ENCODE measurements at regions not wholly inside any gene's neighbourhood (a gene's known extent, or its start where the extent isn't known, plus 50 kb on each side); places are given as distances from the start of the nearest gene placed in this dataset.

DNA sequence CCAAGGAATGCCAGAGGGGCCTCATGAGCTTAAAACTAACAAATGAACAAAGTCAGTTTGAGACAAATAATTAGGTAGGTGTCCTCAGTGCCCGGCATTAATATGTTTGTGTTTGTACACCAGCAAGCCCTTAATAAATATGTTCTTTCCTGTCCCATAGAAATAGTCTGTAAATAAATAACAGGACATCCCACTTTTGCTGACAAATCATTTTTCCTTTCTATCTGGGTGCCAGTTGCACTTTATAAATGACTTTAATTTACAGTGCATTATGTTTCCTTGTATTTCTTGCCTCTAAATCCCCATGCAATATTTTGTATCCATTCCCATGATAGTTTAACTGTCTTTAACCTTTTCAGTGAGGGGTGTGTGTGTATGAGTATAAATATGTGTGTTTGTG, 170.3 kb downstream of the CBLN1 start:
- TF ChIP-seq EZH2 (optimal IDR thresholded peaks at IDR 0.05; ENCODE audit: low read depth, low read length) (no peak), EZH2phosphoT487 (IDR thresholded peaks at IDR 0.05; ENCODE audit: low read length) (no peak)
- TF ChIP-seq, protein P1, sequence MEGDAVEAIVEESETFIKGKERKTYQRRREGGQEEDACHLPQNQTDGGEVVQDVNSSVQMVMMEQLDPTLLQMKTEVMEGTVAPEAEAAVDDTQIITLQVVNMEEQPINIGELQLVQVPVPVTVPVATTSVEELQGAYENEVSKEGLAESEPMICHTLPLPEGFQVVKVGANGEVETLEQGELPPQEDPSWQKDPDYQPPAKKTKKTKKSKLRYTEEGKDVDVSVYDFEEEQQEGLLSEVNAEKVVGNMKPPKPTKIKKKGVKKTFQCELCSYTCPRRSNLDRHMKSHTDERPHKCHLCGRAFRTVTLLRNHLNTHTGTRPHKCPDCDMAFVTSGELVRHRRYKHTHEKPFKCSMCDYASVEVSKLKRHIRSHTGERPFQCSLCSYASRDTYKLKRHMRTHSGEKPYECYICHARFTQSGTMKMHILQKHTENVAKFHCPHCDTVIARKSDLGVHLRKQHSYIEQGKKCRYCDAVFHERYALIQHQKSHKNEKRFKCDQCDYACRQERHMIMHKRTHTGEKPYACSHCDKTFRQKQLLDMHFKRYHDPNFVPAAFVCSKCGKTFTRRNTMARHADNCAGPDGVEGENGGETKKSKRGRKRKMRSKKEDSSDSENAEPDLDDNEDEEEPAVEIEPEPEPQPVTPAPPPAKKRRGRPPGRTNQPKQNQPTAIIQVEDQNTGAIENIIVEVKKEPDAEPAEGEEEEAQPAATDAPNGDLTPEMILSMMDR (IDR thresholded peaks at IDR 0.05; ENCODE audit: low read length) = no peak
- no peak for DNase-seq
- H3K9ac ChIP-seq (ENCODE audit: low read length) = no peak overlapping the region
- no peak overlapping the region for H2AFZ ChIP-seq (ENCODE audit: low read length)
- no peaks in the 10 kb centered on the region for H3K36me3 ChIP-seq (replicated peaks; ENCODE audit: insufficient read depth, low read length)
- no peaks in the 10 kb centered on the region for H3K27me3 ChIP-seq (replicated peaks; ENCODE audit: insufficient read depth, low read length)
- H3K4me1 ChIP-seq (ENCODE audit: low read length) = no peaks in the 10 kb centered on the region
- H4K20me1 ChIP-seq (ENCODE audit: insufficient read depth, low read length) = no peaks in the 10 kb centered on the region
- no peak overlapping the region for H3K4me2 ChIP-seq (ENCODE audit: low read depth, low read length)
- H3K4me3 ChIP-seq (ENCODE audit: low read length) = no peak overlapping the region
- H3K9me2 ChIP-seq (replicated peaks; ENCODE audit: insufficient read depth, low read length) = no peaks in the 10 kb centered on the region
- no peaks in the 10 kb centered on the region for H3F3A ChIP-seq (ENCODE audit: insufficient read depth, low read length)
- H3K9me3 ChIP-seq (replicated peaks; ENCODE audit: insufficient read depth, low read length) = no peaks in the 10 kb centered on the region
- H3K27ac ChIP-seq (ENCODE audit: low read length) = no peak overlapping the region
- no peaks in the 10 kb centered on the region for H3K79me2 ChIP-seq (ENCODE audit: low read length)

DNA sequence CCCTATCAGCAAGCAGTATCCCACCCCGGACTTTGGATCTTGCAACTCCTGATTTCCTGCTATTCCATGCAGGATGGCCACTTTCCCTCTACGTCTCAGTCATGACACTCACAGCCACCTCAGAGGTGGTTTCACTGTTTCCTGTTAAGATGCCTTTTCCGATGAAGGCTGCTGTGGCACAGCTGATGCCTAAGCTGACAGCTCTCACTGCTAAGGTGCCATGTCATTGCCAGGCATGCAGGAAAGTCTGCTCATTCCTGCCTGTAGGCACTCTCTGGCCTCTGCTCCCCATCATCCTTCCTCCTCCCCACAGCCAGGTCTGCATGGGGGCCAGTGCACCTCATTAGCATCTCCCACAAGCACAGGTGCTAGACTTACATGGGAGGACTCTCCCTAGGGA, 173.0 kb downstream of the CBLN1 start:
- Histone ChIP-seq H3K9me2 (replicated peaks; ENCODE audit: insufficient read depth, low read length) (no peaks in the 10 kb centered on the region), H3K4me3 (ENCODE audit: low read length) (no peak overlapping the region), H3K27ac (ENCODE audit: low read length) (no peak overlapping the region), H3K36me3 (replicated peaks; ENCODE audit: insufficient read depth, low read length) (no peaks in the 10 kb centered on the region), H4K20me1 (ENCODE audit: insufficient read depth, low read length) (no peaks in the 10 kb centered on the region), H2AFZ (ENCODE audit: low read length) (no peak overlapping the region), H3K9ac (ENCODE audit: low read length) (no peak overlapping the region), H3K4me2 (ENCODE audit: low read depth, low read length) (no peak overlapping the region), H3K27me3 (replicated peaks; ENCODE audit: insufficient read depth, low read length) (no peaks in the 10 kb centered on the region), H3K79me2 (ENCODE audit: low read length) (no peaks in the 10 kb centered on the region), H3F3A (ENCODE audit: insufficient read depth, low read length) (no peaks in the 10 kb centered on the region), H3K9me3 (replicated peaks; ENCODE audit: insufficient read depth, low read length) (no peaks in the 10 kb centered on the region), H3K4me1 (ENCODE audit: low read length) (no peaks in the 10 kb centered on the region)
- no peak for TF ChIP-seq EZH2phosphoT487 (IDR thresholded peaks at IDR 0.05; ENCODE audit: low read length)
- TF ChIP-seq, protein P1 (IDR thresholded peaks at IDR 0.05; ENCODE audit: low read length) = no peak
- no peak for TF ChIP-seq EZH2 (optimal IDR thresholded peaks at IDR 0.05; ENCODE audit: low read depth, low read length)
- no peak for DNase-seq

DNA sequence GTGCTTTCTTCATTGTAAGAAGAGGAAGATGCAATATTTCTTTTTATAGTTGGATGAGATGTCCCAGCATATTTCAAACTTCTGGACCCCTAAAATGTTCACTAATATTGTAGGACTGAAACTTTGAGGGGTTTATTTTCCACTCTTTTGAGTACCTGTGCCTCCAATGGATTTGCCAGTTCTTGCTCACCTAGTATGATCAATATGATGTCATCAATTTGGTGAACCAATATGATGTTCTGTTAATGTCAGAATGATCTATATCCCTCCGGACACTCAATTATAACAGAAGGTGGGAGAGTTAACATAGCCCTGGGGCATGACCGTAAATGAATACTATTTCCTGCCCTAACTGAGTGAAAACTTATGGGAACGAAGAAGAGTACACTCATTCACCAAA, 178.3 kb downstream of the CBLN1 start:
- H4K20me1 ChIP-seq (ENCODE audit: insufficient read depth, low read length) = no peaks in the 10 kb centered on the region

More for the DNA sequence above, 178.3 kb downstream of the CBLN1 start:
- Histone ChIP-seq H3K27me3 (replicated peaks; ENCODE audit: insufficient read depth, low read length) (no peaks in the 10 kb centered on the region), H3F3A (ENCODE audit: insufficient read depth, low read length) (no peaks in the 10 kb centered on the region), H3K79me2 (ENCODE audit: low read length) (no peaks in the 10 kb centered on the region), H3K36me3 (replicated peaks; ENCODE audit: insufficient read depth, low read length) (no peaks in the 10 kb centered on the region), H3K9me3 (replicated peaks; ENCODE audit: insufficient read depth, low read length) (no peaks in the 10 kb centered on the region), H3K4me2 (ENCODE audit: low read depth, low read length) (no peak overlapping the region), H3K9ac (ENCODE audit: low read length) (no peak overlapping the region), H2AFZ (ENCODE audit: low read length) (no peak overlapping the region), H3K9me2 (replicated peaks; ENCODE audit: insufficient read depth, low read length) (no peaks in the 10 kb centered on the region), H3K27ac (ENCODE audit: low read length) (no peak overlapping the region), H3K4me1 (ENCODE audit: low read length) (no peaks in the 10 kb centered on the region), H3K4me3 (ENCODE audit: low read length) (no peak overlapping the region)
- DNase-seq = no peak
- TF ChIP-seq EZH2 (optimal IDR thresholded peaks at IDR 0.05; ENCODE audit: low read depth, low read length) (no peak), EZH2phosphoT487 (IDR thresholded peaks at IDR 0.05; ENCODE audit: low read length) (no peak)
- TF ChIP-seq, protein P1 (IDR thresholded peaks at IDR 0.05; ENCODE audit: low read length) = no peak
